ENCODE measurements at regions not wholly inside any gene's neighbourhood (a gene's known extent, or its start where the extent isn't known, plus 50 kb on each side); places are given as distances from the start of the nearest gene placed in this dataset.

DNA sequence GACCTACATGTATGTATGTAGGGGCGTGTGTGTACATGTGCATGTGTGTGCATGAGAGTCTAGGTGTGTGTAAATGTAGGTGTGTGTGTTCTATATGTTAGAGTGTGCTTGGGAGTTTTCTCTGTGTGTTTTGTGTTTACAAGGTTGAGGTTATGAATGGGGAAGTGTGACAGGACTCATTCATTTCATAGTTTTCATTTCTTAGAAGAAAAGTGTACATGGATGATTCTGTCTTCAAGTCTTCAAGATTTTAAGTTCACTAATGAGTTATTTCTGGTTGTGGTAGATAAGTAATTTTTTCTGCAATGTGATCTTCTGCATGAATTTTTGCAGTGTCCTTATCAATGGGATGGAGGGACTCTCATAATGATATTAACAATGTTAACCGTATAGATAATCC is 118.2 kb upstream of the SLC10A2 start:
- DNase-seq (ENCODE audit: low spot score) (no peak), ATAC-seq (no peak)
- H3K4me3 Mint-ChIP-seq = no peak overlapping the region
- peaks cover 9% of the 10 kb centered on the region; the same call in 2 of the 3 replicates for H3K4me1 Mint-ChIP-seq
- H3K36me3 ChIP-seq (ENCODE audit: insufficient read depth) = no peaks in the 10 kb centered on the region
- H3K27ac ChIP-seq (ENCODE audit: low read depth) = no peak overlapping the region
- H3K4me1 ChIP-seq (ENCODE audit: insufficient read depth) = no peaks in the 10 kb centered on the region
- H3K4me3 ChIP-seq = no peak overlapping the region
- no peaks in the 10 kb centered on the region for H4K20me1 ChIP-seq (replicated peaks; ENCODE audit: insufficient read depth)
- H2AFZ ChIP-seq = no peak overlapping the region
- H3K27me3 Mint-ChIP-seq (ENCODE audit: insufficient read depth, low read depth, poor library complexity) = peaks cover 3% of the 10 kb centered on the region
- no peaks in the 10 kb centered on the region for H3K79me2 ChIP-seq (replicated peaks; ENCODE audit: insufficient read depth)
- no peak for TF ChIP-seq NANOG (IDR thresholded peaks at IDR 0.05; ENCODE audit: borderline replicate concordance)
- TF ChIP-seq, protein P1, sequence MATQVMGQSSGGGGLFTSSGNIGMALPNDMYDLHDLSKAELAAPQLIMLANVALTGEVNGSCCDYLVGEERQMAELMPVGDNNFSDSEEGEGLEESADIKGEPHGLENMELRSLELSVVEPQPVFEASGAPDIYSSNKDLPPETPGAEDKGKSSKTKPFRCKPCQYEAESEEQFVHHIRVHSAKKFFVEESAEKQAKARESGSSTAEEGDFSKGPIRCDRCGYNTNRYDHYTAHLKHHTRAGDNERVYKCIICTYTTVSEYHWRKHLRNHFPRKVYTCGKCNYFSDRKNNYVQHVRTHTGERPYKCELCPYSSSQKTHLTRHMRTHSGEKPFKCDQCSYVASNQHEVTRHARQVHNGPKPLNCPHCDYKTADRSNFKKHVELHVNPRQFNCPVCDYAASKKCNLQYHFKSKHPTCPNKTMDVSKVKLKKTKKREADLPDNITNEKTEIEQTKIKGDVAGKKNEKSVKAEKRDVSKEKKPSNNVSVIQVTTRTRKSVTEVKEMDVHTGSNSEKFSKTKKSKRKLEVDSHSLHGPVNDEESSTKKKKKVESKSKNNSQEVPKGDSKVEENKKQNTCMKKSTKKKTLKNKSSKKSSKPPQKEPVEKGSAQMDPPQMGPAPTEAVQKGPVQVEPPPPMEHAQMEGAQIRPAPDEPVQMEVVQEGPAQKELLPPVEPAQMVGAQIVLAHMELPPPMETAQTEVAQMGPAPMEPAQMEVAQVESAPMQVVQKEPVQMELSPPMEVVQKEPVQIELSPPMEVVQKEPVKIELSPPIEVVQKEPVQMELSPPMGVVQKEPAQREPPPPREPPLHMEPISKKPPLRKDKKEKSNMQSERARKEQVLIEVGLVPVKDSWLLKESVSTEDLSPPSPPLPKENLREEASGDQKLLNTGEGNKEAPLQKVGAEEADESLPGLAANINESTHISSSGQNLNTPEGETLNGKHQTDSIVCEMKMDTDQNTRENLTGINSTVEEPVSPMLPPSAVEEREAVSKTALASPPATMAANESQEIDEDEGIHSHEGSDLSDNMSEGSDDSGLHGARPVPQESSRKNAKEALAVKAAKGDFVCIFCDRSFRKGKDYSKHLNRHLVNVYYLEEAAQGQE (IDR thresholded peaks at IDR 0.05; ENCODE audit: unreplicated experiment) = no peak
- no peak for TF ChIP-seq ZNF331 (CRISPR knock-in tag; IDR thresholded peaks at IDR 0.05; ENCODE audit: low read depth)
- TF ChIP-seq, protein P2, sequence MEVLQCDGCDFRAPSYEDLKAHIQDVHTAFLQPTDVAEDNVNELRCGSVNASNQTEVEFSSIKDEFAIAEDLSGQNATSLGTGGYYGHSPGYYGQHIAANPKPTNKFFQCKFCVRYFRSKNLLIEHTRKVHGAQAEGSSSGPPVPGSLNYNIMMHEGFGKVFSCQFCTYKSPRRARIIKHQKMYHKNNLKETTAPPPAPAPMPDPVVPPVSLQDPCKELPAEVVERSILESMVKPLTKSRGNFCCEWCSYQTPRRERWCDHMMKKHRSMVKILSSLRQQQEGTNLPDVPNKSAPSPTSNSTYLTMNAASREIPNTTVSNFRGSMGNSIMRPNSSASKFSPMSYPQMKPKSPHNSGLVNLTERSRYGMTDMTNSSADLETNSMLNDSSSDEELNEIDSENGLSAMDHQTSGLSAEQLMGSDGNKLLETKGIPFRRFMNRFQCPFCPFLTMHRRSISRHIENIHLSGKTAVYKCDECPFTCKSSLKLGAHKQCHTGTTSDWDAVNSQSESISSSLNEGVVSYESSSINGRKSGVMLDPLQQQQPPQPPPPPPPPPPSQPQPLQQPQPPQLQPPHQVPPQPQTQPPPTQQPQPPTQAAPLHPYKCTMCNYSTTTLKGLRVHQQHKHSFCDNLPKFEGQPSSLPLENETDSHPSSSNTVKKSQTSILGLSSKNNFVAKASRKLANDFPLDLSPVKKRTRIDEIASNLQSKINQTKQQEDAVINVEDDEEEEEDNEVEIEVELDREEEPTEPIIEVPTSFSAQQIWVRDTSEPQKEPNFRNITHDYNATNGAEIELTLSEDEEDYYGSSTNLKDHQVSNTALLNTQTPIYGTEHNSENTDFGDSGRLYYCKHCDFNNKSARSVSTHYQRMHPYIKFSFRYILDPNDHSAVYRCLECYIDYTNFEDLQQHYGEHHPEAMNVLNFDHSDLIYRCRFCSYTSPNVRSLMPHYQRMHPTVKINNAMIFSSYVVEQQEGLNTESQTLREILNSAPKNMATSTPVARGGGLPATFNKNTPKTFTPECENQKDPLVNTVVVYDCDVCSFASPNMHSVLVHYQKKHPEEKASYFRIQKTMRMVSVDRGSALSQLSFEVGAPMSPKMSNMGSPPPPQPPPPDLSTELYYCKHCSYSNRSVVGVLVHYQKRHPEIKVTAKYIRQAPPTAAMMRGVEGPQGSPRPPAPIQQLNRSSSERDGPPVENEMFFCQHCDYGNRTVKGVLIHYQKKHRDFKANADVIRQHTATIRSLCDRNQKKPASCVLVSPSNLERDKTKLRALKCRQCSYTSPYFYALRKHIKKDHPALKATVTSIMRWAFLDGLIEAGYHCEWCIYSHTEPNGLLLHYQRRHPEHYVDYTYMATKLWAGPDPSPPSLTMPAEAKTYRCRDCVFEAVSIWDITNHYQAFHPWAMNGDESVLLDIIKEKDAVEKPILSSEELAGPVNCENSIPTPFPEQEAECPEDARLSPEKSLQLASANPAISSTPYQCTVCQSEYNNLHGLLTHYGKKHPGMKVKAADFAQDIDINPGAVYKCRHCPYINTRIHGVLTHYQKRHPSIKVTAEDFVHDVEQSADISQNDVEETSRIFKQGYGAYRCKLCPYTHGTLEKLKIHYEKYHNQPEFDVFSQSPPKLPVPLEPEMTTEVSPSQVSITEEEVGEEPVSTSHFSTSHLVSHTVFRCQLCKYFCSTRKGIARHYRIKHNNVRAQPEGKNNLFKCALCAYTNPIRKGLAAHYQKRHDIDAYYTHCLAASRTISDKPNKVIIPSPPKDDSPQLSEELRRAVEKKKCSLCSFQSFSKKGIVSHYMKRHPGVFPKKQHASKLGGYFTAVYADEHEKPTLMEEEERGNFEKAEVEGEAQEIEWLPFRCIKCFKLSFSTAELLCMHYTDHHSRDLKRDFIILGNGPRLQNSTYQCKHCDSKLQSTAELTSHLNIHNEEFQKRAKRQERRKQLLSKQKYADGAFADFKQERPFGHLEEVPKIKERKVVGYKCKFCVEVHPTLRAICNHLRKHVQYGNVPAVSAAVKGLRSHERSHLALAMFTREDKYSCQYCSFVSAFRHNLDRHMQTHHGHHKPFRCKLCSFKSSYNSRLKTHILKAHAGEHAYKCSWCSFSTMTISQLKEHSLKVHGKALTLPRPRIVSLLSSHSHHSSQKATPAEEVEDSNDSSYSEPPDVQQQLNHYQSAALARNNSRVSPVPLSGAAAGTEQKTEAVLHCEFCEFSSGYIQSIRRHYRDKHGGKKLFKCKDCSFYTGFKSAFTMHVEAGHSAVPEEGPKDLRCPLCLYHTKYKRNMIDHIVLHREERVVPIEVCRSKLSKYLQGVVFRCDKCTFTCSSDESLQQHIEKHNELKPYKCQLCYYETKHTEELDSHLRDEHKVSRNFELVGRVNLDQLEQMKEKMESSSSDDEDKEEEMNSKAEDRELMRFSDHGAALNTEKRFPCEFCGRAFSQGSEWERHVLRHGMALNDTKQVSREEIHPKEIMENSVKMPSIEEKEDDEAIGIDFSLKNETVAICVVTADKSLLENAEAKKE (CRISPR knock-in tag; IDR thresholded peaks at IDR 0.05) = no peak
- no peak for TF ChIP-seq STAT1 (IDR thresholded peaks at IDR 0.05; ENCODE audit: unreplicated experiment)
- no peak for TF ChIP-seq EZH2phosphoT487 (IDR thresholded peaks at IDR 0.05; ENCODE audit: unreplicated experiment)
- no peak for TF ChIP-seq JUNB (IDR thresholded peaks at IDR 0.05; ENCODE audit: unreplicated experiment)
- TF ChIP-seq, protein P3, sequence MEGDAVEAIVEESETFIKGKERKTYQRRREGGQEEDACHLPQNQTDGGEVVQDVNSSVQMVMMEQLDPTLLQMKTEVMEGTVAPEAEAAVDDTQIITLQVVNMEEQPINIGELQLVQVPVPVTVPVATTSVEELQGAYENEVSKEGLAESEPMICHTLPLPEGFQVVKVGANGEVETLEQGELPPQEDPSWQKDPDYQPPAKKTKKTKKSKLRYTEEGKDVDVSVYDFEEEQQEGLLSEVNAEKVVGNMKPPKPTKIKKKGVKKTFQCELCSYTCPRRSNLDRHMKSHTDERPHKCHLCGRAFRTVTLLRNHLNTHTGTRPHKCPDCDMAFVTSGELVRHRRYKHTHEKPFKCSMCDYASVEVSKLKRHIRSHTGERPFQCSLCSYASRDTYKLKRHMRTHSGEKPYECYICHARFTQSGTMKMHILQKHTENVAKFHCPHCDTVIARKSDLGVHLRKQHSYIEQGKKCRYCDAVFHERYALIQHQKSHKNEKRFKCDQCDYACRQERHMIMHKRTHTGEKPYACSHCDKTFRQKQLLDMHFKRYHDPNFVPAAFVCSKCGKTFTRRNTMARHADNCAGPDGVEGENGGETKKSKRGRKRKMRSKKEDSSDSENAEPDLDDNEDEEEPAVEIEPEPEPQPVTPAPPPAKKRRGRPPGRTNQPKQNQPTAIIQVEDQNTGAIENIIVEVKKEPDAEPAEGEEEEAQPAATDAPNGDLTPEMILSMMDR (conservative IDR thresholded peaks at IDR 0.05; ENCODE audit: low read depth in 2 of 2) = no peak
- TF ChIP-seq CREB1 (CRISPR knock-in tag; IDR thresholded peaks at IDR 0.05; ENCODE audit: low read depth) = no peak
- TF ChIP-seq, protein P4, sequence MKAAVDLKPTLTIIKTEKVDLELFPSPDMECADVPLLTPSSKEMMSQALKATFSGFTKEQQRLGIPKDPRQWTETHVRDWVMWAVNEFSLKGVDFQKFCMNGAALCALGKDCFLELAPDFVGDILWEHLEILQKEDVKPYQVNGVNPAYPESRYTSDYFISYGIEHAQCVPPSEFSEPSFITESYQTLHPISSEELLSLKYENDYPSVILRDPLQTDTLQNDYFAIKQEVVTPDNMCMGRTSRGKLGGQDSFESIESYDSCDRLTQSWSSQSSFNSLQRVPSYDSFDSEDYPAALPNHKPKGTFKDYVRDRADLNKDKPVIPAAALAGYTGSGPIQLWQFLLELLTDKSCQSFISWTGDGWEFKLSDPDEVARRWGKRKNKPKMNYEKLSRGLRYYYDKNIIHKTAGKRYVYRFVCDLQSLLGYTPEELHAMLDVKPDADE (IDR thresholded peaks at IDR 0.05) = no peak
- no peak for TF ChIP-seq EZH2 (IDR thresholded peaks at IDR 0.05; ENCODE audit: low read depth, unreplicated experiment)
- TF ChIP-seq POLR2AphosphoS5 (IDR thresholded peaks at IDR 0.05; ENCODE audit: low read depth) = no peak
- TF ChIP-seq ZNF114 (CRISPR knock-in tag; IDR thresholded peaks at IDR 0.05) = no peak
- 0 out of 2 replicates have a peak, but pooled peaks cover 3% of the 10 kb centered on the region for H3K9me2 ChIP-seq (ENCODE audit: insufficient read depth)
- H3K27me3 ChIP-seq (ENCODE audit: insufficient read depth) = no peaks in the 10 kb centered on the region
- H3K36me3 Mint-ChIP-seq (ENCODE audit: low read depth) = no peaks in the 10 kb centered on the region
- H3F3A ChIP-seq (replicated peaks; ENCODE audit: low read depth) = no peaks in the 10 kb centered on the region
- H3K4me2 ChIP-seq = no peak overlapping the region
- H3K9me3 Mint-ChIP-seq = no peaks in the 10 kb centered on the region
- H3K27ac Mint-ChIP-seq = no peak overlapping the region

All from GM23338 (cell line).